Naive thymus-derived CD8-positive, alpha-beta T cell (primary cell): ENCODE measurements at regions not wholly inside any gene's neighbourhood (a gene's known extent, or its start where the extent isn't known, plus 50 kb on each side); places are given as distances from the start of the nearest gene placed in this dataset.

Experiments used
- ATAC-seq, 2 donors: fragments of 150-1000 bp; cut with Tn5 transposase in 1 of 2; sonication (Bioruptor Pico), chemical (Tn5 transposase) in 1 of 2; 1 replicate in 1 of 2; 2 replicates in 1 of 2; pipeline ENCODE4 v1.10.0; 2021; ENCODE audit warnings: mild to moderate bottlenecking in 2 of 2, moderate library complexity in 2 of 2
- POLR2A ChIA-PET: fragments of 350-600 bp; sonication (Branson Sonifier 250); formaldehyde crosslinking; loops from one replicate; lab custom pipeline; 2021; ENCODE audit warnings: antibody characterized with exemption; lab: Charles Lee
- DNase-seq, 10 donors: peaks; one replicate each; pipeline versions ENCODE4 v3.0.0 to v3.0.0-alpha.2; 2020 to 2022
- H3K27ac Mint-ChIP-seq, 10 donors: one replicate each; pipeline ENCODE4 v1.8.0; 2020 to 2022; ENCODE audit warnings: mild to moderate bottlenecking in 10 of 10, mixed read lengths in 10 of 10, moderate library complexity in 4 of 10, inconsistent platforms in 1 of 10
- H3K27me3 Mint-ChIP-seq, 5 donors: one replicate each; pipeline ENCODE4 v1.8.0; 2021 to 2022; ENCODE audit warnings: mixed read lengths in 5 of 5
- H3K36me3 Mint-ChIP-seq, 3 donors: one replicate each; pipeline ENCODE4 v1.8.0; 2020 to 2022; ENCODE audit warnings: mixed read lengths in 3 of 3, mild to moderate bottlenecking in 2 of 3, inconsistent platforms in 1 of 3
- H3K4me1 Mint-ChIP-seq, 4 donors: one replicate each; pipeline ENCODE4 v1.8.0; 2021 to 2022; ENCODE audit warnings: mixed read lengths in 4 of 4
- H3K4me3 Mint-ChIP-seq, 10 donors: one replicate each; pipeline ENCODE4 v1.8.0; 2020 to 2022; ENCODE audit warnings: mild to moderate bottlenecking in 10 of 10, mixed read lengths in 10 of 10, moderate library complexity in 6 of 10, inconsistent platforms in 1 of 10
- H3K9me3 Mint-ChIP-seq, 9 donors: one replicate each; pipeline ENCODE4 v1.8.0; 2020 to 2022; ENCODE audit warnings: mixed read lengths in 9 of 9, mild to moderate bottlenecking in 3 of 9, inconsistent platforms in 1 of 9, moderate library complexity in 1 of 9

DNA sequence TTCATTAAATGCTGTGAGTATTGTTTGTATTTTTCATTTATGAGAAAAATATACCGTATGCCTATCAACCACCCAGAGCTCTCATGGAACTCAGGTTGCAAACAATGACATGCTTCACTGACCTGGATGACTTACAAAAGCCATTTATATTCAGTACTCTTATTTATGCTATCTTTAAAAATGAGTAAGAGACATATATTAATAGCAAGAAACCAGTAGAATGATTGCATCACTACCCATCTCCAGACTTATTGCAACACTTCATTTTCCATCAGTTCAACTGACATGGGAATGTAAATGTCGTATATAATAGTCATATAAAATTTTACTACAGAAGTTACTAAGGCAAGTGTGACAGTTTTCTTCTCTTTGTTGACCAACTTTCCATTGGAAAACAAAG, 69.1 kb downstream of the OTP start:
- POLR2A ChIA-PET: no interaction called here
- peaks cover 10 to 21% (median 14%) of the 10 kb centered on the region in 5 donors for H3K27me3 Mint-ChIP-seq
- no peak overlapping the region for H3K4me3 Mint-ChIP-seq
- no peaks in the 10 kb centered on the region for H3K4me1 Mint-ChIP-seq
- ATAC-seq (no peak), DNase-seq (no peak)
- no peak overlapping the region for H3K27ac Mint-ChIP-seq
- H3K9me3 Mint-ChIP-seq: no peaks in the 10 kb centered on the region
- H3K36me3 Mint-ChIP-seq: no peaks in the 10 kb centered on the region

DNA sequence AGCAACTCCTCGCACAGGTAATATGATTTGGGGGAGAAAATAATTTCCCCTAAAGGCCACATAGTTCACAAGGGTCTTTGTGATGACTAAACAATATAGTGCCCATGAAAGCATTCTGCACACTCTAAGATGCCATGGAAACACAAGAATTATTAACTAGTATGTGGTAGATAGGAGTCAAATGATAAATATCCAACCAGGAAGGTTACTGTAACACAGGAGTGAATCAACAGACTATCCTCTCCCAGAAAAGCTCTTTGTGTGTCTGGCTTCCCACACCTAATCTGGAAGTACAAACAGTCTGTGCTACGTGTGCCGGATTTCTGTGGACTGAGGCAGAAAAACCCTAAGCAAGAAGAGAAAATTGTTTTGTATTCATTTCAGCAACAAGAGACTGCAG, 70.0 kb downstream of the OTP start:
- H3K9me3 Mint-ChIP-seq: no peaks in the 10 kb centered on the region
- ATAC-seq (no peak), DNase-seq (no peak)
- no peak overlapping the region for H3K4me3 Mint-ChIP-seq
- H3K36me3 Mint-ChIP-seq: no peaks in the 10 kb centered on the region
- no peaks in the 10 kb centered on the region for H3K4me1 Mint-ChIP-seq
- H3K27ac Mint-ChIP-seq: no peak overlapping the region
- POLR2A ChIA-PET: no interaction called here
- peaks cover 7 to 19% (median 10%) of the 10 kb centered on the region in 5 donors for H3K27me3 Mint-ChIP-seq

DNA sequence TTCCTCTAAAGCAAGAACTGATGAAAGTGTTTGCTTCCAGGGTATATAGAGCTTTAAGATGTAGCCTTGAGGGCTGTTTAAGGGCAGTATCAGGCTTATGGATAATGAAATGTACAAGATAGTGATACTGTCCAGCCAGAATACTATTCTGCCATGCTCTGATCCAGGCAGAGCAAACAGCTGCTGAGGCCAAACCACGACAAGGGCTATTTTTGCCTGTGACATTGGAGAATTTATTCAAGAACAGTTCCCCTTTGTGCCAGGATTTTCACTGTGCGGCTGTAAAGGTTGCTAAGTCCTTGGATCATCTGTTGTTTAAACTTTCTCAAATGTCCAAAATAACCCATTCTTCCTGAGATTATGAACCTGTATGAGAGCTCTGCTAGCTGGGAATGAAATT, 70.4 kb downstream of the OTP start:
- no peak for ATAC-seq
- no peak overlapping the region for H3K27ac Mint-ChIP-seq
- H3K9me3 Mint-ChIP-seq: no peaks in the 10 kb centered on the region
- no peak for DNase-seq
- no peaks in the 10 kb centered on the region for H3K36me3 Mint-ChIP-seq
- H3K4me3 Mint-ChIP-seq: no peak overlapping the region
- POLR2A ChIA-PET: no interaction called here
- peaks cover 7 to 19% (median 10%) of the 10 kb centered on the region in 5 donors for H3K27me3 Mint-ChIP-seq
- H3K4me1 Mint-ChIP-seq: no peaks in the 10 kb centered on the region

DNA sequence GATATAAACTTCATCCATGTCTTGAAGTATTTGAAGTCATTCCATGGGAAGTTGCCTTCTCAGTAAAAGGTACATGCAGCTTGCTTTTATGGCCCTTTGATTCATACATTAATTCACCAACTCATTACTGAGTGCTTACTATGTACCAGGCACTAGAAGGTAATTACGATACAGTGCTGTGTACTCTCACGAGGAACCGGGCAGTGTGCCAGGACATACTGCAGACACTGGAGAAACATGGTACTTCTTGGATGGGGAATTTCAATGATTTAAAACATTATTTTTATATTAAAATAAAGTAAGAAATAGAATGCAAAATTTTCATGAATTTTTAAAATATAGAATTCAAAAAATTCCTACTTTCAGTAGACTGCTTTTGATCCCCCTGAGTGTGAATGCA, 71.4 kb upstream of the WDR41 start:
- no peak overlapping the region for H3K27ac Mint-ChIP-seq
- POLR2A ChIA-PET: no interaction called here
- H3K27me3 Mint-ChIP-seq: peaks cover 2 to 10% (median 5%) of the 10 kb centered on the region in 5 donors
- no peaks in the 10 kb centered on the region for H3K4me1 Mint-ChIP-seq
- no peaks in the 10 kb centered on the region for H3K36me3 Mint-ChIP-seq
- H3K9me3 Mint-ChIP-seq: no peaks in the 10 kb centered on the region
- no peak for ATAC-seq
- no peak for DNase-seq
- no peak overlapping the region for H3K4me3 Mint-ChIP-seq

DNA sequence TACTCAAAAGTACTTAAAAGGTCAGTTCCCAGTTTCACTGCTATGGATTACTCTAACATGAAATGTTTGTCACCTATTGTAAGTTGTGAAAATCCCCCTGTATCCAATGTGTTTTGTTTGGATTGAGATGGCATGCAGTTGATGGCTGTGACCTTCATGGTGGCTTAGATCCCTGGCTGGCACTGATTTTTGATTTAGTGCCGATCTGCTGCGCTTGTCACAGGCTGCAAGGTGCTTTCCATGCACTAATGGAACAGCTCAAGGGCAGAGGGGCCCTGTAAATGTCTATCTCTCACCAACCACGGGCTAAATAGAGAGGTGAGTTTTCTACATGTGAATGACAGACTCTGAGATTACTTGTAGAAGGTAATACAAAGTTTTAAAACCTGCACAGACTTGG, 69.8 kb upstream of the WDR41 start:
- Mint-ChIP-seq H3K9me3 (no peaks in the 10 kb centered on the region), H3K27ac (no peak overlapping the region), H3K4me3 (no peak overlapping the region), H3K36me3 (no peaks in the 10 kb centered on the region), H3K4me1 (no peaks in the 10 kb centered on the region), H3K27me3 (peaks cover 0 to 5% (median 1%) of the 10 kb centered on the region in 5 donors)
- ATAC-seq (no peak), DNase-seq (no peak)
- POLR2A ChIA-PET: no interaction called here

DNA sequence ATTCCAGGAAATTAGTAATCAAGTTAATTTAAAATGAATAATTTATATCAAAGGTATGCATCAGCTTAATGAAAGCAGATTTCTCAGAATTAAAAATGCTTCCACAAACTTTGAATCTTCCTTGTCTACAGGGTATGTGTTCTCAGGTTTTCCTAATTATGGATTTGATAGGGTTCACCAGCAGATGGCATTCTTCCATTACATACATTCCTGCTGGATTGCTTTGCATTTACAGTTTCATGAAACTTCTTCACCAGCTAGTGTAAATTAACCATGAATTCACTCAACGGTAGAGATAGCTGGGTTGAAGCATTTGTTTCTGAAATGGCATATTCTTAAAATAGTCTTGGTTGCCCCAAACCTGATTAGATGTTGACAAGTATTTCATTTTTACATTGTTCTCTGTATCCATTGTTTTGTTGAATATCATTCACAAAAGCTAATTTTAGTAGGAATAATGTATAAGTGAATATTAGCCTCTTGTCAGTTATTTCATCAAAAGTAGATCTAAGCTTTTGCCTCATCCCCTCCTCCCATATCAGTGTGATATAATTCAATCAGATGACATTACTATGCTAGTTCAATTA, 68.7 kb upstream of the WDR41 start:
- Mint-ChIP-seq H3K4me3 (no peak overlapping the region), H3K27ac (no peak overlapping the region), H3K9me3 (no peaks in the 10 kb centered on the region), H3K4me1 (no peaks in the 10 kb centered on the region), H3K36me3 (no peaks in the 10 kb centered on the region), H3K27me3 (peaks cover 0 to 4% (median 1%) of the 10 kb centered on the region in 5 donors)
- POLR2A ChIA-PET: no interaction called here
- ATAC-seq (no peak), DNase-seq (peak in 3 of 10 donors; percentile 7 to 11 (median 8))

- H3K4me3 Mint-ChIP-seq: no peak overlapping the region
- H3K27ac Mint-ChIP-seq: no peak overlapping the region
- DNase-seq (no peak), ATAC-seq (no peak)
- peaks cover 0 to 7% (median 1%) of the 10 kb centered on the region in 5 donors for H3K27me3 Mint-ChIP-seq
- H3K9me3 Mint-ChIP-seq: peaks cover 0 to under 1% (median 0%) of the 10 kb centered on the region in 9 donors
- H3K36me3 Mint-ChIP-seq: no peaks in the 10 kb centered on the region
- POLR2A ChIA-PET: no interaction called here
- no peaks in the 10 kb centered on the region for H3K4me1 Mint-ChIP-seq
Observed at GRCh38 chr5:77558266-77558665, 66.2 kb upstream of the WDR41 start.

- no peaks in the 10 kb centered on the region for H3K4me1 Mint-ChIP-seq
Observed at GRCh38 chr5:77550406-77550805, 58.3 kb upstream of the WDR41 start.

GRCh38 chr5:77545285-77545684, 53.2 kb upstream of the WDR41 start:
- POLR2A ChIA-PET: no interaction called here
- H3K27me3 Mint-ChIP-seq: peaks cover 8 to 32% (median 22%) of the 10 kb centered on the region in 5 donors
- peaks cover 0 to 21% (median 3%) of the 10 kb centered on the region in 3 donors for H3K36me3 Mint-ChIP-seq
- ATAC-seq (no peak), DNase-seq (no peak)
- H3K9me3 Mint-ChIP-seq: peaks cover 1 to 38% (median 16%) of the 10 kb centered on the region in 9 donors
- H3K4me3 Mint-ChIP-seq: no peak overlapping the region
- peaks cover 0 to 2% (median 0%) of the 10 kb centered on the region in 4 donors for H3K4me1 Mint-ChIP-seq
- no peak overlapping the region for H3K27ac Mint-ChIP-seq

More at GRCh38 chr5:77550406-77550805, 58.3 kb upstream of the WDR41 start:
- ATAC-seq (no peak), DNase-seq (no peak)
- Mint-ChIP-seq H3K4me3 (no peak overlapping the region), H3K27me3 (peaks cover 2 to 14% (median 13%) of the 10 kb centered on the region in 5 donors), H3K27ac (no peak overlapping the region), H3K36me3 (peaks cover 0 to 20% (median 3%) of the 10 kb centered on the region in 3 donors), H3K9me3 (peaks cover 1 to 31% (median 16%) of the 10 kb centered on the region in 9 donors)
- POLR2A ChIA-PET: no interaction called here
